GM18505 (cell line): ENCODE measurements at regions not wholly inside any gene's neighbourhood (a gene's known extent, or its start where the extent isn't known, plus 50 kb on each side); places are given as distances from the start of the nearest gene placed in this dataset.

Source experiments
- ATAC-seq: cut with Tn5 transposase; IDR thresholded peaks from one replicate; pipeline ENCODE4 v1.9.1; 2021; ENCODE audit not compliant: unreplicated experiment
- POLR2A ChIP-seq: IDR thresholded peaks from 4 replicates; pipeline ENCODE4 v1.6.1; 2011; ENCODE audit warnings: borderline replicate concordance; ENCODE audit not compliant: insufficient read depth, insufficient read length; ENCODE audit errors: extremely low read depth

- TF ChIP-seq POLR2A: no peak
Measured at GRCh38 chr7:17661982-17662585, 278.2 kb downstream of the SNX13 start.

GRCh38 chr7:17663061-17663675, 277.1 kb downstream of the SNX13 start:
- TF ChIP-seq POLR2A: no peak
- ATAC-seq: no peak

More at GRCh38 chr7:17661982-17662585, 278.2 kb downstream of the SNX13 start:
- no peak for ATAC-seq

- TF ChIP-seq POLR2A: no peak
- ATAC-seq: no peak
Measured at GRCh38 chr7:17665029-17665428, 275.3 kb downstream of the SNX13 start.

- TF ChIP-seq POLR2A: no peak
- peak; percentile 62 for ATAC-seq
Measured at GRCh38 chr7:17668122-17668521, 272.2 kb downstream of the SNX13 start.

GRCh38 chr7:17669204-17669603, 271.1 kb downstream of the SNX13 start:
- no peak for TF ChIP-seq POLR2A
- no peak for ATAC-seq

- no peak for TF ChIP-seq POLR2A
- no peak for ATAC-seq
Measured at GRCh38 chr7:17671956-17672355, 268.3 kb downstream of the SNX13 start.

- TF ChIP-seq POLR2A: no peak
- no peak for ATAC-seq
Measured at GRCh38 chr7:17672783-17673182, 267.5 kb downstream of the SNX13 start.

- no peak for TF ChIP-seq POLR2A
- ATAC-seq: no peak
Measured at GRCh38 chr7:17674166-17674942, 265.9 kb downstream of the SNX13 start.

- ATAC-seq: no peak
- TF ChIP-seq POLR2A: no peak
Measured at GRCh38 chr7:17674943-17675608, 265.2 kb downstream of the SNX13 start.

- no peak for TF ChIP-seq POLR2A
- ATAC-seq: no peak
Measured at GRCh38 chr7:17677408-17677807, 262.9 kb downstream of the SNX13 start.

GRCh38 chr7:17678896-17679295, 261.4 kb downstream of the SNX13 start:
- no peak for TF ChIP-seq POLR2A

GRCh38 chr7:17679458-17679857, 260.8 kb downstream of the SNX13 start:
- no peak for TF ChIP-seq POLR2A
- ATAC-seq: no peak

More at GRCh38 chr7:17678896-17679295, 261.4 kb downstream of the SNX13 start:
- no peak for ATAC-seq

GRCh38 chr7:17680026-17680425, 260.3 kb downstream of the SNX13 start:
- ATAC-seq: no peak
- TF ChIP-seq POLR2A: no peak

- TF ChIP-seq POLR2A: no peak
- no peak for ATAC-seq
Measured at GRCh38 chr7:17680943-17681351, 259.3 kb downstream of the SNX13 start.

- no peak for TF ChIP-seq POLR2A
- no peak for ATAC-seq
Measured at GRCh38 chr7:17681965-17682364, 258.3 kb downstream of the SNX13 start.
